WTC11 (cell line): ENCODE measurements at regions not wholly inside any gene's neighbourhood (a gene's known extent, or its start where the extent isn't known, plus 50 kb on each side); places are given as distances from the start of the nearest gene placed in this dataset.

Experiments used
- ATAC-seq: fragments of 200-7000 bp; cut with Tn5 transposase; 2 replicates; pipeline ENCODE4 v1.10.0; 2021; ENCODE audit warnings: mild to moderate bottlenecking, moderate library complexity
- CTCF ChIA-PET: fragments of 300-600 bp; sonication (Branson Sonifier 250); formaldehyde crosslinking; loops from one replicate; lab custom pipeline; 2021; ENCODE audit warnings: antibody characterized with exemption; lab: Charles Lee
- POLR2A ChIA-PET: fragments of 350-600 bp; sonication (Branson Sonifier 250); formaldehyde crosslinking; loops from one replicate; lab custom pipeline; 2021; ENCODE audit warnings: antibody characterized with exemption; lab: Charles Lee
- DNase-seq: peaks from one replicate; pipeline ENCODE4 v3.0.0; 2021; ENCODE audit warnings: low spot score
- H3K27ac Mint-ChIP-seq: 2 replicates; pipeline ENCODE4 v1.8.0; 2021; ENCODE audit warnings: mixed read lengths
- H3K27me3 Mint-ChIP-seq: 2 replicates; pipeline ENCODE4 v1.8.0; 2021; ENCODE audit warnings: low read depth, mild to moderate bottlenecking, moderate library complexity, mixed read lengths
- H3K36me3 Mint-ChIP-seq: 2 replicates; pipeline ENCODE4 v1.8.0; 2021; ENCODE audit warnings: mixed read lengths
- H3K4me1 Mint-ChIP-seq: 2 replicates; pipeline ENCODE4 v1.8.0; 2022; ENCODE audit warnings: mixed read lengths
- H3K4me3 Mint-ChIP-seq: 2 replicates; pipeline ENCODE4 v1.8.0; 2021; ENCODE audit warnings: mild to moderate bottlenecking, moderate library complexity, mixed read lengths
- H3K9me3 Mint-ChIP-seq: 2 replicates; pipeline ENCODE4 v1.8.0; 2021; ENCODE audit warnings: mixed read lengths
- ATF1 ChIP-seq: sonication (generic); formaldehyde crosslinking; IDR thresholded peaks from 2 replicates; pipeline ENCODE4 v1.8.1; 2023; ENCODE audit warnings: mild to moderate bottlenecking, moderate library complexity, missing genetic modification reagents
- ATF3 ChIP-seq: sonication (generic); formaldehyde crosslinking; conservative IDR thresholded peaks from 2 replicates; pipeline ENCODE4 v1.8.1; 2022; ENCODE audit warnings: mild to moderate bottlenecking, missing genetic modification reagents
- CREB1 ChIP-seq: sonication (generic); formaldehyde crosslinking; IDR thresholded peaks from 2 replicates; pipeline ENCODE4 v1.8.0; 2023; ENCODE audit warnings: mild to moderate bottlenecking, missing genetic modification reagents
- E2F1 ChIP-seq: sonication (generic); formaldehyde crosslinking; IDR thresholded peaks from 2 replicates; pipeline ENCODE4 v1.8.0; 2022; ENCODE audit warnings: mild to moderate bottlenecking, missing genetic modification reagents
- FOXJ3 ChIP-seq: sonication (generic); formaldehyde crosslinking; IDR thresholded peaks from 2 replicates; pipeline ENCODE4 v1.9.0; 2021; ENCODE audit warnings: missing genetic modification reagents, mild to moderate bottlenecking, borderline replicate concordance
- FOXP1 ChIP-seq: sonication (generic); formaldehyde crosslinking; IDR thresholded peaks from 2 replicates; pipeline ENCODE4 v1.8.0; 2022; ENCODE audit warnings: missing genetic modification reagents, mild to moderate bottlenecking, moderate library complexity, borderline replicate concordance
- GTF2I ChIP-seq: fragments of 250-450 bp; sonication (Bioruptor Pico); conservative IDR thresholded peaks from 2 replicates; pipeline ENCODE4 v1.4.0; 2021; ENCODE audit warnings: mild to moderate bottlenecking
- HMGA2 ChIP-seq: fragments of 250-450 bp; sonication (Bioruptor Pico); IDR thresholded peaks from 2 replicates; pipeline ENCODE4 v1.4.0; 2021; ENCODE audit warnings: mild to moderate bottlenecking, moderate library complexity
- KAT7 ChIP-seq: sonication (generic); formaldehyde crosslinking; IDR thresholded peaks from 2 replicates; pipeline ENCODE4 v1.8.1; 2023; ENCODE audit warnings: missing genetic modification reagents, mild to moderate bottlenecking, borderline replicate concordance
- NFATC4 ChIP-seq: fragments of 250-450 bp; sonication (Bioruptor Pico); IDR thresholded peaks from 2 replicates; pipeline ENCODE4 v1.9.0; 2021; ENCODE audit warnings: mild to moderate bottlenecking
- PREB ChIP-seq: sonication (generic); formaldehyde crosslinking; IDR thresholded peaks from 2 replicates; pipeline ENCODE4 v1.8.1; 2022; ENCODE audit warnings: mild to moderate bottlenecking, missing genetic modification reagents, moderate library complexity, borderline replicate concordance
- ZNF121 ChIP-seq: sonication (generic); formaldehyde crosslinking; IDR thresholded peaks from 2 replicates; pipeline ENCODE4 v1.8.0; 2023; ENCODE audit warnings: missing genetic modification reagents
- ZNF263 ChIP-seq: sonication (generic); formaldehyde crosslinking; IDR thresholded peaks from 2 replicates; pipeline ENCODE4 v1.8.1; 2022; ENCODE audit warnings: low read depth, mild to moderate bottlenecking, moderate library complexity, missing genetic modification reagents
- TF ChIP-seq, protein P1 (sequence below): sonication (generic); formaldehyde crosslinking; IDR thresholded peaks from 2 replicates; pipeline ENCODE4 v1.8.0; 2022; ENCODE audit warnings: mild to moderate bottlenecking, missing genetic modification reagents
- TF ChIP-seq, protein P2 (sequence below): sonication (generic); formaldehyde crosslinking; IDR thresholded peaks from 2 replicates; pipeline ENCODE4 v1.8.0; 2023; ENCODE audit warnings: mild to moderate bottlenecking, missing genetic modification reagents
- TF ChIP-seq, protein P3 (sequence below): fragments of 250-450 bp; sonication (Bioruptor Pico); IDR thresholded peaks from 2 replicates; pipeline ENCODE4 v2.1.2; 2022; ENCODE audit warnings: mild to moderate bottlenecking, moderate library complexity
- TF ChIP-seq, protein P4 (sequence below): sonication (generic); formaldehyde crosslinking; IDR thresholded peaks from 2 replicates; pipeline ENCODE4 v1.8.1; 2023; ENCODE audit warnings: mild to moderate bottlenecking, missing genetic modification reagents, moderate library complexity

DNA sequence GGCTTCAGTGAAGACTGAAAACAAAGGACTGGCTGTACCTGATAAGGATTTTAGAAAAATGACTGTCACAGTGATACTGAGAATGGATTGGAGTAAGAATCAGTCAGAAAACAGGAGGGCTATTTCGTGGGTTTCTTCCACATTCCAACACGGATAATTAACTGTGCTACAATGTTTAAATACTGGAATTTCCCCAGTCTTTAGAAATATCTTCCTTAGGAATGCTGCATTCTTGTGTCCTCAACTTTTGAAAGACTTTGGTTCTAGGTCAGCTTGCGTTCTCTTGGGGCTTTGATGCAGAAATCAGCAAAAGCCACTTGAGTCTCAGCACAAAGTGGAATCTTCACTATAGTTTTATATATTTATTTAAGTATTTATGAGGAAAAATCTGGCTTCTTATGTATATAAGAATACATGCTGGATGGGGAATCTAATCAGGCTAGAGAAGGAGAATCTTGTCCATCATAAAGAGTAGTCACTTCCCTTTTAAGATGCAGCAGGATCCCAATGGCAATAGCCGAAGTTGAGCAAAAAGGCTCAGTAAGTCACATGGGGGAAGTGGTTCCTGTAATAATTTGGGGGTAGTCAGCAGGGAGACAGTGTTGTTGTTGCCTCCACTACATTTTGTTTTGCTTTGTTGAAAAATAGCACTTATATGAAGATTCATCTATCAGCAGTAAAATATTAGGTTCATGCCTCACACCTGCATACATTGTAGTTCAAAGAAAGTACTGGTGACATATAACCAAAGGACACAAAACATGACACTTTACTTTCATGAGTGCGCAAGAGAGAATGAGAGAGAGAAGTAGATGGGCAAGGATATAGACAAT is 86.0 kb downstream of the CH25H start:
- DNase-seq: no peak
- Mint-ChIP-seq H3K27ac (no peak overlapping the region), H3K4me1 (no peaks in the 10 kb centered on the region), H3K27me3 (no peaks in the 10 kb centered on the region), H3K4me3 (no peak overlapping the region), H3K9me3 (no peaks in the 10 kb centered on the region), H3K36me3 (no peaks in the 10 kb centered on the region)
- TF ChIP-seq E2F1 (CRISPR knock-in tag) (no peak), PREB (CRISPR knock-in tag) (no peak), GTF2I (CRISPR knock-in tag) (no peak), CREB1 (no peak), NFATC4 (CRISPR knock-in tag) (no peak), FOXP1 (CRISPR knock-in tag) (no peak), ATF3 (CRISPR knock-in tag) (no peak), ZNF263 (CRISPR knock-in tag) (no peak), HMGA2 (CRISPR knock-in tag) (no peak), KAT7 (no peak)
- TF ChIP-seq, protein P1, sequence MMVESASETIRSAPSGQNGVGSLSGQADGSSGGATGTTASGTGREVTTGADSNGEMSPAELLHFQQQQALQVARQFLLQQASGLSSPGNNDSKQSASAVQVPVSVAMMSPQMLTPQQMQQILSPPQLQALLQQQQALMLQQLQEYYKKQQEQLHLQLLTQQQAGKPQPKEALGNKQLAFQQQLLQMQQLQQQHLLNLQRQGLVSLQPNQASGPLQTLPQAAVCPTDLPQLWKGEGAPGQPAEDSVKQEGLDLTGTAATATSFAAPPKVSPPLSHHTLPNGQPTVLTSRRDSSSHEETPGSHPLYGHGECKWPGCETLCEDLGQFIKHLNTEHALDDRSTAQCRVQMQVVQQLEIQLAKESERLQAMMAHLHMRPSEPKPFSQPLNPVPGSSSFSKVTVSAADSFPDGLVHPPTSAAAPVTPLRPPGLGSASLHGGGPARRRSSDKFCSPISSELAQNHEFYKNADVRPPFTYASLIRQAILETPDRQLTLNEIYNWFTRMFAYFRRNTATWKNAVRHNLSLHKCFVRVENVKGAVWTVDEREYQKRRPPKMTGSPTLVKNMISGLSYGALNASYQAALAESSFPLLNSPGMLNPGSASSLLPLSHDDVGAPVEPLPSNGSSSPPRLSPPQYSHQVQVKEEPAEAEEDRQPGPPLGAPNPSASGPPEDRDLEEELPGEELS (CRISPR knock-in tag): no peak
- TF ChIP-seq, protein P2, sequence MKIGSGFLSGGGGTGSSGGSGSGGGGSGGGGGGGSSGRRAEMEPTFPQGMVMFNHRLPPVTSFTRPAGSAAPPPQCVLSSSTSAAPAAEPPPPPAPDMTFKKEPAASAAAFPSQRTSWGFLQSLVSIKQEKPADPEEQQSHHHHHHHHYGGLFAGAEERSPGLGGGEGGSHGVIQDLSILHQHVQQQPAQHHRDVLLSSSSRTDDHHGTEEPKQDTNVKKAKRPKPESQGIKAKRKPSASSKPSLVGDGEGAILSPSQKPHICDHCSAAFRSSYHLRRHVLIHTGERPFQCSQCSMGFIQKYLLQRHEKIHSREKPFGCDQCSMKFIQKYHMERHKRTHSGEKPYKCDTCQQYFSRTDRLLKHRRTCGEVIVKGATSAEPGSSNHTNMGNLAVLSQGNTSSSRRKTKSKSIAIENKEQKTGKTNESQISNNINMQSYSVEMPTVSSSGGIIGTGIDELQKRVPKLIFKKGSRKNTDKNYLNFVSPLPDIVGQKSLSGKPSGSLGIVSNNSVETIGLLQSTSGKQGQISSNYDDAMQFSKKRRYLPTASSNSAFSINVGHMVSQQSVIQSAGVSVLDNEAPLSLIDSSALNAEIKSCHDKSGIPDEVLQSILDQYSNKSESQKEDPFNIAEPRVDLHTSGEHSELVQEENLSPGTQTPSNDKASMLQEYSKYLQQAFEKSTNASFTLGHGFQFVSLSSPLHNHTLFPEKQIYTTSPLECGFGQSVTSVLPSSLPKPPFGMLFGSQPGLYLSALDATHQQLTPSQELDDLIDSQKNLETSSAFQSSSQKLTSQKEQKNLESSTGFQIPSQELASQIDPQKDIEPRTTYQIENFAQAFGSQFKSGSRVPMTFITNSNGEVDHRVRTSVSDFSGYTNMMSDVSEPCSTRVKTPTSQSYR (CRISPR knock-in tag): no peak
- ChIA-PET CTCF (no interaction called here), POLR2A (no interaction called here)
- ATAC-seq: no peak

DNA sequence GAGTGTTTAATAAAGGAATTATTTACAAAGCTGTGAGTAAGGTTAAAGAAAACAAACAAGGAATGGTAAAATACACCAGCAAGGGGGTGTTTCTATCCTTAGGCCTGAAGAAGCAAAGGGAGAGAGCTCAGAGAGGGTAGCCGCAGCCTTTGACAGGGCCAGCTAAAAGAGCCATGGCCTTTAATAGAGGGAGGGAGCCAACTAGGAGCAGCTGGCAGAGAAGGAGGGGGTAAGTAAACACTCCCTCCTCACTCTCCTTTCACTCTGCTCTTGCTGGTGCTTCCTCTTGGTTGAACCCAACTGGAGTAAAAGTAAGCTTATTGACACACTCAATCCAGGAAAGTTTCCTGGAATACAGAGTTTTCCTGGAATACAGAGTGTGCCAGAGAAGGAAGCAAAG is 87.5 kb downstream of the CH25H start:
- H3K4me3 Mint-ChIP-seq: no peak overlapping the region
- H3K9me3 Mint-ChIP-seq: no peaks in the 10 kb centered on the region

More for the DNA sequence above, 87.5 kb downstream of the CH25H start:
- TF ChIP-seq, protein P3, sequence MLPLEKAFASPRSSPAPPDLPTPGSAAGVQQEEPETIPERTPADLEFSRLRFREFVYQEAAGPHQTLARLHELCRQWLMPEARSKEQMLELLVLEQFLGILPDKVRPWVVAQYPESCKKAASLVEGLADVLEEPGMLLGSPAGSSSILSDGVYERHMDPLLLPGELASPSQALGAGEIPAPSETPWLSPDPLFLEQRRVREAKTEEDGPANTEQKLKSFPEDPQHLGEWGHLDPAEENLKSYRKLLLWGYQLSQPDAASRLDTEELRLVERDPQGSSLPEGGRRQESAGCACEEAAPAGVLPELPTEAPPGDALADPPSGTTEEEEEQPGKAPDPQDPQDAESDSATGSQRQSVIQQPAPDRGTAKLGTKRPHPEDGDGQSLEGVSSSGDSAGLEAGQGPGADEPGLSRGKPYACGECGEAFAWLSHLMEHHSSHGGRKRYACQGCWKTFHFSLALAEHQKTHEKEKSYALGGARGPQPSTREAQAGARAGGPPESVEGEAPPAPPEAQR (CRISPR knock-in tag): no peak
- no peak for TF ChIP-seq FOXJ3 (CRISPR knock-in tag)
- TF ChIP-seq, protein P4, sequence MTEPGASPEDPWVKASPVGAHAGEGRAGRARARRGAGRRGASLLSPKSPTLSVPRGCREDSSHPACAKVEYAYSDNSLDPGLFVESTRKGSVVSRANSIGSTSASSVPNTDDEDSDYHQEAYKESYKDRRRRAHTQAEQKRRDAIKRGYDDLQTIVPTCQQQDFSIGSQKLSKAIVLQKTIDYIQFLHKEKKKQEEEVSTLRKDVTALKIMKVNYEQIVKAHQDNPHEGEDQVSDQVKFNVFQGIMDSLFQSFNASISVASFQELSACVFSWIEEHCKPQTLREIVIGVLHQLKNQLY (CRISPR knock-in tag): no peak
- no peak for TF ChIP-seq ATF1 (CRISPR knock-in tag)
- TF ChIP-seq ZNF121 (CRISPR knock-in tag): no peak
- TF ChIP-seq HMGA2 (CRISPR knock-in tag): no peak
- Mint-ChIP-seq H3K27me3 (no peaks in the 10 kb centered on the region), H3K4me1 (no peaks in the 10 kb centered on the region), H3K27ac (no peak overlapping the region), H3K36me3 (no peaks in the 10 kb centered on the region)
- POLR2A ChIA-PET: no interaction called here
- DNase-seq (no peak), ATAC-seq (peak; percentile 71)
- CTCF ChIA-PET: interaction anchor here (1.0 to 1.1 kb wide), 2 partner anchors 185 to 187 kb away, joined by 3 to 6 read pairs; no protein-coding TSS in a partner anchor
